ENCODE measurements at regions not wholly inside any gene's neighbourhood (a gene's known extent, or its start where the extent isn't known, plus 50 kb on each side); places are given as distances from the start of the nearest gene placed in this dataset.
"Not testable (repeated sequence)": the region's sequence is repeated elsewhere in the genome, so short reads cannot be mapped to it uniquely, and the experiment has no call there.

DNA sequence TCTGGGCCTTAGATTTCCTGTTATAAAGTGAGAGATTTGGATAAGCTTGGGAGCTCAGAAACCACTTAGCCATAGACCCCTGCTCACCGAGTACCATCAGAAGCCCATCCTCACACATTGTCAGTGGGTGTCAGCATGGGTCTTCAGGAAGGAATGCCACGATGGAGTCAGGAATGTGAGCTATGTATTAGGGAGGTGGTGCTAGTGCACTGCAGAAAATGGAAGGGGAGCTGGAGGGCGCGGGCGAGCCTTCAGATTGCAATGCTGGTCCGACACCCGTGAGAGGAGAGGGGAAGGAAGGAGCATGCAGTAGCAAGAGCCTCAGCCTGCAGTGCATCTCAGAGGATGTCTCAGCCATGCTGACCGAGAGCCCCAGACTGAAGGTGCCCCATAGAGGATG lies 294.5 kb downstream of the FOXL1 start:
- no peak for DNase-seq

DNA sequence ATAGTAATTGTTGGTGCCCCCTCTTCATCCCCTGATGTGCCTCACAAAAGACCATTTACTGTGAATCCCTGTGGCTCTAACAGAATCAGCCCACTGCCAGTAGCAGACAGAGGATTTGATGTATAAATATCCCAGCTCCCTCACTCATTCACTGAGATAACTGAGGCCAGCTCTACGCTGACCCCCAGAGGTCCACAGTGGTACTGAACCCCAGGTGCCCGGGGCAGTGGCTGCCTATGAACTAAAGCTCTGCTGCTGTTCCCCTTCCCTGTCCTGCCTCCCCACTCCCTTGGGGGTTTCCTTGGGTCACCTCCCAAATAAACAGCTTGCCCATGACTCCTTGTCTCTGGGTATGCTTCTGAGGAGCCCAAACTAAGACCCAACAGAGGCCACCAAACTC lies 295.8 kb downstream of the FOXL1 start:
- no peak for DNase-seq

DNA sequence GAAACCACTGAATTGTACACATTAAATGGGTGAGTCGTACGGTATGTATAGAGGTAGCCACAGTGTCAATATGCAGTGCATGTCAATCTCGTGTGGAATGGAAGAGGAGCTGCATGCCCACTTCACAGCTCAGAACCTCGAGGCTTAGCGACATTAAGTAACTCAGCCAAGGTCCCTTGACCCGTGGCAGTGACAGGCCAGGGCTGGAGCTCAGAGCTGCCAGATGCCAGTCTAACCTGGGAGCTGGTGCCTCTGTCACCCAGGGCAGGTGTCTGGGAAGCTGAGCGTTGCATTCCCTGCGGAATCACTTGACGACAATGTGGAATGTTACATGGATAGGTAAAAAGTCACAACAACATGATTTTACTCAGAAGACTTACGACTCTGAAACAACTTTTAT lies 298.1 kb downstream of the FOXL1 start:
- no peak for DNase-seq

DNA sequence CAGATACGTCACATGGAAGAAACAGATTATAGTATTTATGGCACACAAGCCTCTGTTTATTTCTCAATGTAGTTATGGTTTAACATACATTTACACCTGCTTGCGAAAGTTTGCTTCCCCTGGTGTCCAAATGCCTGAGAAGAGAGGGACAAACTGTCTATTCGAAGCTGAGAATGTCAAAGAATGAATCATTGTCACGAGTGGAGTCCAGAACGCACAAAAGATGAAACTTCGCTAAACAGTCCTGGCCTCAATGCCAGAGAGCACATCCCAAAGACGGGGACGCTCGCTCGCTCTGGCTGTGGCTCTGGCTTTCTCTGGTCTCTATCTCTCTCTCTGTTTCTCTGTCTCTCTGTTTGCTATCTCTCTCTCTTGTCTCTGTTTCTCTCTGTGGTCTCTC lies 298.8 kb downstream of the FOXL1 start:
- no peak for DNase-seq

DNA sequence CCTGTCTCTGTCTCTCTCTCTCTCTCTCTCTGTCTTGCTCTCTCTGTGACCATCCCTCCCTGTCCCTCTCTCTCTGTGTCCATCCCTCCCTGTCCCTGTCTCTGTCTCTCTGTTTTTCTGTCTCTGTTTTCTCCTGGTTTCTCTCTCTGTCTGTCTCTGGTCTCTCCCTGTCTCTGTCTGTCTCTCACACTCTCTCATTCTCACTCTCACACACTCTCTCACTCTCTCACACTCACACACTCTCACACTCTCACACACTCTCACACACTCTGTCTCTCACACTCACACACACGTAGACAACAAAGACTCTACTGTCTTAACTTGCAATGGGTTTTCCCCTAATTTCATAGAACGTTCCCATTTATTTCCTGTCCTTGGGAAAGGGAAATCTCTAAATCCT lies 299.5 kb downstream of the FOXL1 start:
- no peak for DNase-seq

DNA sequence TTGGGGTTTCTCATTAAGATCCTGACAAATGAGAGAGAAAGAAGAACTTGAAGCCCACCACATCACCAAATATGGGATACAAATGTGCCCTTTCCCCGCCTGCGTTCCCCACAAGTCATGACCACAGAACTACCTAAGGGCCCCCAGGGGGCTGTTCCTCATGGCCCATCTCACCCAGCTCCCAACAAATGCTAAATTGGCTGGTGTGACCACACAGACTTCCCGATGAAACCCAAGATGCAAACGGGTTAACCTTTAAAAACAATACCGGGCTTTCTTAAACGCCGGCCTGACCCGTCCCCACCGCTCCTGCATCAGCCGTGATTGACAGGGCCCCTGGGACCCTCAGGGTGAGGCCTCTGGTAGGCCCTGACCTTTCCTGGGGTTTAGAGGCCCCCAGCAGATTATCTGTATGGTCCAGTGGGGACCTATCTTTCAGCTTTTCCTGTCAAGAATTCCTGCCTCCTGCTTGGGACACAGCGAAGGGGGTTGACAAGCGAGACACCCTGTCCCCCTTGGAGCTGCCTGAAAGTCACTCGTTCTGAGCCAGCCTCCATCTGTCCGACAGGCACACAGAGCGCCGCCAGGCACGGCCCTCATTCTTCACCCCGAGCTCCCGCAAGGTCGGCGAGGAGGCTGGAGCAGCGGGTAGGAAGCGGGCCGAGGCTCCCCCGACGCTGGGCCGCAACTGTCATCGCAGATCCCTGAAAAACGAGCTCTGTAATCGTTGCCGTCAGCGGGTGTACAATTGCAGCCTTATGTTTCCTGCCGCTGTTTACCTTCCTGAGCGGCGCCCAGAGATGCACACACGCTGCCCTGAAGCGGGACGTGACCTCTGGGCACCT lies 300.1 kb downstream of the FOXL1 start:
- DNase-seq, result peak; percentile 64

DNA sequence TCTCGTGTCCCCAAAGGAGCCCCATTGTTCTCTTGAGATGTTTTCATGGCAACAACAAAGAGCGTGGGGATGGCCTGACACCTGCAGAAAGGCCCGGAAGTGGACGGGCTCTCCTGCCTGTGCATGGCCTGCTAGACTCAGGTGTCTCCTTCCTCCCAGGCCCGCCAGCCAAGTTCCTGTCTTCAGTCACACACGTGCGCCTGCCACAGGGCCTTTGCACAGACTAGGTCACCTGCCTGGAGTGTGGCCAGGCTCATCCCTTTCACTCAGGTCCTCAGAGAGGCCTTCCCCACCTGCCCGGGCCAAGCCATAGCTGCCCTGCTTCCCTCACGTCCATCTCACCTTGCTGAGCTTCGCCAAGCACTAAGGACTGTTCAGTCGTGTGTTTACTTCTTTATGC lies 300.9 kb downstream of the FOXL1 start:
- DNase-seq, result no peak

DNA sequence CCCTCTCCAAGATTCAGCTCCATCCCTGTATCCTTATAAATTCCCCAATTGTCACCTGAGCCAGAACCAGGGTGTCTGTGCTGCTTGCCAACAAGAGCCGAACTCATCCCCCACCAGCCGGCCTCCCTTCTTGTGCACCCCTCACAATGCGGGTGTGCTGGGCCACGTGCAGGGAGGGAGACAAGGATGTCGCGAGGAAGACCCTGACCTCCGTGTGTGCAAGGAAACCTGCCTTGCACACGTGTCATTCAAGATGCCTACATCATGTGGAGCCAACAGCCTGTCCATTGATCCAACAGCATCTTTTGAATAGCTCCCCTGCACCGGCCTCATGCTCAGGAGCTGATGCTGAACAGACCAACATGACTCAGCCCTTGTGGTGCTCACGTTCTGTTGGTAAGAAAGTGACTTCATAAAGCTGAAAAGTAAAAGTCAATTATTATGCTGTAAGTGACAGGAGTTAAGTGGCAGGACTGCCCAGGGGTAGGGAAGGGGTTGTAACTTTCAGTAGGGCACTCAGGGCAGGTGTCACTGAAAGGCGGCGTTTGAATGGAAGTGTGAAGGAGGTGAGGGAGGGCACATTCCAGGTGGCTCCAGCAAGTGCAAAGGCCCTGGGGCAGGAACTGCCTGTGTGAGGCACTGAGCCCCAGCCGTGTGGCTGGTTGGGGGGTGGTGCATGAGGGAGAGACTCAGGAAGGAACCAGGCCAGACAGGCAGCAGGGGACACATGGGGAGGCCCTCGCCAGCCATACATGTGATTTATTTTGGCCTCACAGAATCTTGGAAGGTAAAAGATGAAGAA lies 302.2 kb downstream of the FOXL1 start:
- peak; percentile 52 for DNase-seq

DNA sequence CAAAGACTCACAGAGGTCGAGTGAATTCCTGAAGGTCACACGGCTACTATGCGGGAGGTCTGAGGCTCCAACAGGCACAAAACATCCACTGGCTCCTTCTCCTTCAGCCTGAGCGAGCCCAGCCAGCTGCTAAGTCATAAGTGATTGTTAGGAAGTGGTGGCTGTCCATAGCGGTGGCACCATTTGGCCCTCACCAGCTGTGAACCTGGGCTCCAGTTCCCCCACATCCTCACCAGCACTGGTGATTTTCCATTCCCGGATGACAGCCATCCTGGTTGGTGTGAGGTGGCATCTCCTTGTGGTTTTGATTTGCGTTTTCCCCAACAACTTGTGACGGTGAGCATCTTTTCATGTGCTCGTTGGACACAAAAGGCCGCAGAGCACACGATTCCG lies 302.8 kb downstream of the FOXL1 start:
- DNase-seq, result no peak

DNA sequence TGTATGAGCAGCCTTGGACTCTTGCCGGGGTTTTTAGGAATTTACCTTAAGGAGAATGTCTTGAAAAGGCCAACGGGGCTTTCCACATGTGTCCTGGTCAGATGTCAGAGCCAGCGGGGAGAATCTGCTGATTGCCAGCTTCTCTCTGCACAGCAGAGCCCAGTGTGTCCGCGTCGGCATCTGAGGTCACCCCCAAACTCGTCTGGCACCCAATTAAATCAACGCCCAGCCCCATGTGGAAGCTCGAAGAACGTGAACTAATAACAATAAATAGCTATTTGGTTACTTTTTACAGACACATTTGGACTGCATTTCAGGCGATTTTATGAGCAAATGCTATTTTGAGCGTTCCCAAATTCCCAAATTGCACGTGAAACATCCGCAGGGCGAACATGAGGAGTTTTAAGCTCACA lies 303.5 kb downstream of the FOXL1 start:
- no peak for DNase-seq

DNA sequence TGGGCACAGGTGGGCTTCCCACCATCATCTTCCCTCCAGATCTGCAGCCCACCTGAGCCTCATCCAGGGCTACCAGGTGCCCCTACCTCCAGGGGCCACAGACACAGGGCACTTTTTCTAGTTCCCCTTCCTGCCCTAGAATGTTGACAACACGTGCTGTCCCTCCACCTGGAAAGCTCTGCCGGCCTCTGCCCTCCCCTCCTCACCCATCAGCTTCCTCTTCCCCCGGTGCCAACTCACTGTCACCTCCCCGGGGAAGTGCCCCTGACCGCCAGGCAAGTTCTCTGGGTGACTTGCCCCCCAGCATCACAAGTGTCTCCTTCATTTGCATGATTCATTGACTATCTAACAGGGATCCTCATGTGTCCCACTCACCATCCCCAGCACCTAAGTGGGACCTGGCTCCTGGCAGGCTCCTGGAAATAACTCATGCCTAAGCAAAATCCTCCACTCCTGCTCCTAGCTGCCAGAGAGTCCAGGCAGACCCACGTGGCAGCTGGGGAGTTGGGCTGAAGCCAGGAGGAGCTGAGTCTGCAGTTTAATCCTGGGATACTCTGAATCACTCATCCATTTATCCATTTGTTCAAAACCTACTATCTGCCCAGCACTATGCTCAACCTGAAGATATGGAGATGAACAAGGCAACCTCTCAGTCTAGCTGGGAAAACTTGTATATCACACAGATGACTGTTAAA lies 304.4 kb downstream of the FOXL1 start:
- peak; percentile 90 for DNase-seq

DNA sequence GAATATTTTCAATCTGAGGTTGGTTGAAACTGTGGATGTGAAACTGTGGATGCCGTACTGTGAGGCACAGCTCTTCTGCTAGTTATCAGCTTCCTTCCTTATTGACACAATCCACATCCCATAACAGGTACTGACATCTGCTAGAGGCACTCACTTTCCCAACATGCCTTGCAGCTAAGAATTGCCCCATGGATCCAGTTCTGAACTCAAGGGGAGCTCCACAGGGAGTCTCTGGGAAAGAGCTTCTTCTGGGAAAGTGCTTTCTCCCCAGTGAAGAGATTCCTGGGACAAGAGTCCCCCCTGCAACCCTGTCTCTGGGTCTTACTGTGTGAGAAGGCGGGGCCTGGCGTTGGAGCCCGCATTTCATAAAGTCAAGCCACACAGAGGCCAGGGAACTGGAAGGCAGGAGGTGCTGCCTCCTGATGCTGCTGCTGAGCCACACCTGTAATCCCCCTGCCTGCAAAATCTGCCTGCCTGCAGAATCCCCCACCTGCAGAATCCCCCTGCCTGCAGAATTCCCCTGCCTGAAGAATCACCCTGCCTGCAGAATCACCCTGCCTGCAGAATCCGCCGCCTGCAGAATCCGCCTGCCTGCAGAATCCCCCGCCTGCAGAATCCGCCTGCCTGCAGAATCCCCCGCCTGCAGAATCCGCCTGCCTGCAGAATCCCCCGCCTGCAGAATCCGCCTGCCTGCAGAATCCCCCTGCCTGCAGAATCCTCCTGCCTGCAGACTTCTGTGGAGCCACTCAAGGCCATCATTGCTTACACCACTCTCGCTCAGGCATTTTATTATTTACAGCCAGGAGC lies 305.4 kb downstream of the FOXL1 start:
- DNase-seq, result no peak

DNA sequence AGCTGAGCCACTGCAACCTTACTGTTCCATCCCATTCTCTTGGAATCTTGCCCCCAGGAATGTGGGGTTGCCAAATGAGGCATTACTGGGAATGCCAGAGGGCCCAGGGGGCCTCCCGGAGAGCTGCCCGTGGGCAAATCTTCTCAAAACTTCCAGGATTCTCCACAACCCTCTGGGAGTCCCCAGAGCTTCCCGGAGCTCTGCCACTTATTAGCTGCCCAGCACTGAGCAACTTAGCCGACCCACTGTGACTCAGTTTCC lies 306.0 kb downstream of the FOXL1 start:
- DNase-seq, result peak; percentile 48

DNA sequence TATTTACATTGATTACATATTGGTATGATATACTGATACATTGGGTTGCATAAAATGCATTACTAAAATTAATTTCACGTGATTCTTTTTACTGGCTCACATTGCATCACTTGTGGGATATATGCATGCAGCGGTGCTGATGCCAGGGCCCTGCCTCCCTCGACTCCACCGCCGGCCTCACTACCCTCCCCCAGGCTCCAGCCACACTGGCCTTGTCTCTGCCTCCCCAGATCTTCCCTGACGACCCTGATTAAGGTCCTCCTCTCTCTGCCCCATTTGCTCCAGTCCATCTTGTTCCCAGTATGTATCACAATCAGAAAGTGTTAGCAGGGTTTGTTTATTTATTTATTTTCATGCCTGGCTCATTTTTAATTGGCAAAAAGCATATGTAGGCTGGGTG lies 306.8 kb downstream of the FOXL1 start:
- no peak for DNase-seq

DNA sequence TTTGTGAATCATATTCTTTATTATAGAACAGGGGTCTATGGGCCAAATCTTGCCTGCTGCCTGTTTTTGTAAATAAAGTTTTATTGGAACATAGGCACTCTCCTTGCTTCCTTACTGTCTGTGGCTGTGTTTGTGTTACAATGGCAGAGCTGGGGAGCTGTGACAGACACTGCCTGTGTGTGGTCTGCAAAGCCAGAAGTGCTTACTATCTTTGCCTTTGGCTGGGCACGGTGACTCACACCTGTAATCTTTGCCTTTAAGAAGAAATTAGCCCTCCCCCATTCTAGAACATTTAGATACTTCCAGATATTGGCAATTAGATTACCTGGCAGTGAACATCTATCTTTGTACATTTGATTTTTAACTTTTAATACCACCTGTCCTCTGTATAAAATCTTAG lies 308.3 kb downstream of the FOXL1 start:
- DNase-seq, result no peak

DNA sequence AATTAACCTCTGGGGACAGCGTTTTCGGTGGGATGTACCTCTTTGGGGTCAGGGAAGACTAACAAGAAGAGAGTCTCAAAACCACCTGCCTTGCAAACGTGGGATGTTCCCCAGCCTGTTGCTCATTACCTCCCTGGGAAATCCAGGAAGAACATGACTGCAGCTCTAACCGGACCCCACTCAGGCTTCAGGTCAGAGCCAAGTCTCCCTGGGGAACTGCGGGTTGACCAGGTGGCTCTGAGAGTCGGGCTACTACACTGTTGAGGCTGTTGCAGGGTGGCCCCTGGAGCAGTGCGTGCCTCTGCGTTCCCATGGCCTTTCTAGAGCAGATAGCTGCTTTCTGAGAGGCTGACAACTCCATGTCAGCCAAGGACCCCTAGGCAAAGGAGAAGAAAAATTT lies 309.1 kb downstream of the FOXL1 start:
- DNase-seq, result no peak

DNA sequence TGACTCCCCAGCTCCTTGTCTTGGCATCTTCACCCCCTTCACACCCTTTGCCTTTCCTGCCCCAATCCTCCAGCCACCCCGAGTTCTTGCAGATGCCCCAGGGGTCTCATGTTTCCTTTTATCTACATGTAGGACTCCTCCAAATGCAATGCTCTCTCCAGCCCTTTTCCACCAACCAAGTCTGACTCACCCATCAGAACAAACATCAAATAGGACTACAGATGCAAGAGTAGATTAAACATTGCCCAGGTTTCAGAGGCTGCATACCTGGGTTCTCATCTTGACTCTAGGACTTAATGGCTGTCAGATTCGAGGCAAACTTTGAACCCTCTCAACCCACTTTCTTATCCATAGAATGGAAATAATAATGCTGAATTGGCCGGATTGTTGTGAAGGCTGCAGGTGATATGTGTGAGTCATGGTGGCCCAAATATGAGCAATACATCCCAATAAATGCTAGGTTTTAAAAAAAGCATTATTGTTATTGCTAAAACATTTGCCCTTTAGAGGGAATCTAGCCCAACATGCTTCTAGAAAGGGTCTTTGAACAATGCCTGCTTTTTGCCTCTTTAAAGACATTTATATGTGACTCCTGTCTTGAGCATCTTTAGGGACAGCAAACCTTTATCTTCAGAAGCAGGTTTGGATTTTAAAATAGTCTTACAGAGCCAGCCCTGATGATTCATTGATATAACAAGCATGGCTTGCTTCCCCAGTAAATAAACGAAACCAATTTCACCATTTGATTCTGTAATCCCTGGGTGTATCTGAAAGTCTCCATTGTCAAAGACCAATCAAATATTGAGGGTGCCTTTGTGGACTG lies 310.1 kb downstream of the FOXL1 start:
- no peak for DNase-seq

DNA sequence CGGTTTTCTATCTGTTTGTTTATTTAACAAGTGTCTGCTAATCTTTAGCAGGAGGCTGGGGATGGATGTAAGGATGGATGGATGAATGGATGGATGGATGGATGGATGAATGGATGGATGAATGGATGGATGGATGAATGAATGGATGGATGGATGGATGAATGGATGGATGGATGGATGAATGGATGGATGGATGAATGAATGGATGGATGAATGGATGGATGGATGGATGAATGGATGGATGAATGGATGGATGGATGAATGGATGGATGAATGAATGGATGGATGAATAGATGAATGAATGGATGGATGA lies 310.7 kb downstream of the FOXL1 start:
- not testable (repeated sequence) for DNase-seq

DNA sequence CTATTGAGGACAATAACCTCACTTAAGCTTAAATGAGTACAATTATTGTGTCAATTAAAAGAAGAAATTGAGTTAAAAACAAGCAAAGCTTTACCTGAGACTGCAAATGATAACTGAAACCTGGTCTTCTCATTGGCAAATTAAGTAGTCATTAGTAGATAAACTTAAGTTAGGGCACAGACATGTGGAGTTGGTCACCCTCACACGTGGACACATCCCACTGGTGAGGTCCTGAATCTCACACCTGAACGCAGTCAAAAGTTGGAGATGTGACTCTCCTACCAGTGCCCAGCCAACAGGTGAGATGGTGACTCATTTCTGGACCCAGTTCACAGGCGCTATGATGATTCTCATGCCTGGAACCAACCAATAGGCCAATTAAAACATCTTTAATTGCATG lies 311.6 kb downstream of the FOXL1 start:
- DNase-seq, result no peak

DNA sequence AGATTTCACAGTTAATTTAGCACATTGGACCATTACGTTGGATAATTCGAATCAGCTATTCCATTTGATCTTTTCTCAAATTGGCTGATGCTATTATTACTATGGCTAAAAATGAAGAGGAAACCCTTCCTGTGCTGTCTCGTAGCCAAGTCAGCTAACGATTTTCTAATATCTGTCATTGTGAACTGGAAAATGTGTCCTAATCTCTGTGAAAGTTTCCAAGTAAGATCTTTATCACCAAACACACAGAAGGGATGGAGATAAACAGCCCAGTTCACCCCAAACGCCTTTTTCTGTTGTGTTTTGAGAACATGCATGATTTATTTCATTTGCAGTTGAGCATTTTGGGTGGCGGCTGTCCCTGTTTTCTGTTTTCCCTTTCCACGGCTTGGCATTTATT lies 312.8 kb downstream of the FOXL1 start:
- no peak for DNase-seq

DNA sequence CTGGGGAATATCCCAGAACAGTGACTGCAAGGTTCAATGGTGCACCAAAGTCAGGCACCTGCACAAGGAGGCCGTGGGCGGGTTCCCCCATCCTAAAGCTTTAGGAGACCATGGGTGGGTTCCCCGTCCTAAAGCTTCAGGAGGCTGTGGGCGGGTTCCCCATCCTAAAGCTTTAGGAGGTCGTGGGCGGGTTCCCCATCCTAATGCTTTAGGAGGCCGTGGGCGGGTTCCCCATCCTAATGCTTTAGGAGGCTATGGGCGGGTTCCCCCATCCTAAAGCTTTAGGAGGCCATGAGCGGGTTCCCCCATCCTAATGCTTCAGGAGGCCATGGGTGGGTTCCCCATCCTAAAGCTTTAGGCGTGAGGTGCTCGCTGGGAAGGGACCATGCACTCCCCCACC lies 313.3 kb downstream of the FOXL1 start:
- DNase-seq, result no peak

DNA sequence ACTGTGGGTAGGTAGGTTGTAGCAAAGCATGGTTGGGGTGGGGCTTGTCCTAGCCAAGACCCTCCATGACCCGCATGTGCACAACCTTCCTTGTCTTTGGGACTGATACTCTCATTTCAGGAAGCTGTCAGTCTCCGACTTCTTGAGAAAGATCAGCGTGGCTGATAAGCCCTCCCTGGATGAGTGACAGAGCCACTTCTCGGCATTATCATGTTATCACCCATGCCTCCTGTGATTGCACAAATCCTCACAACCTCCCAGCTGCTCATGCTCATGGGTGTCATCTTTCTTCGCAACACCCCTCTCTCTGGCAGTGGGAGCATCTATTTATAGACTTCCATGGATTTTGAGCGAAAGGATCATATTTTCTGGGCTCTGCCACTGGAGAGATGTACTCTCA lies 314.2 kb downstream of the FOXL1 start:
- no peak for DNase-seq

DNA sequence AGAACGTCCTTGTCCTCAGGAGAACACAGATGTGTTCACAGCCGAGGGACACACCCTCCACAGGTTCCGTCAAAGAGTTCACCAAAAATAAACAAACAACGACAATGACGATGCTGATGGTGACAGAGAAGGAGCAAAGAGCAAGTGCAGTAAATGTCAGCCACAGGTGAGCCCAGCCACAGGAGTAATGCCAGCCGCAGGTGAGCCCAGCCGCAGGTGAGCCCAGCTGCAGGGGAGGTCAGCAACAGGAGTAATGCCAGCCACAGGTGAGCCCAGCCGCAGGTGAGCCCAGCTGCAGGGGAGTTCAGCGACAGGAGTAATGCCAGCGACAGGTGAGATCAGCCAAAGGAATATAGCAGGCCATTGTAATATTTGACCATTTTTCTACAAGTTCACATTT lies 315.2 kb downstream of the FOXL1 start:
- DNase-seq, result no peak

Data from fibroblast of skin of right biceps (primary cell).